ENCODE measurements at regions not wholly inside any gene's neighbourhood (a gene's known extent, or its start where the extent isn't known, plus 50 kb on each side); places are given as distances from the start of the nearest gene placed in this dataset.

DNA sequence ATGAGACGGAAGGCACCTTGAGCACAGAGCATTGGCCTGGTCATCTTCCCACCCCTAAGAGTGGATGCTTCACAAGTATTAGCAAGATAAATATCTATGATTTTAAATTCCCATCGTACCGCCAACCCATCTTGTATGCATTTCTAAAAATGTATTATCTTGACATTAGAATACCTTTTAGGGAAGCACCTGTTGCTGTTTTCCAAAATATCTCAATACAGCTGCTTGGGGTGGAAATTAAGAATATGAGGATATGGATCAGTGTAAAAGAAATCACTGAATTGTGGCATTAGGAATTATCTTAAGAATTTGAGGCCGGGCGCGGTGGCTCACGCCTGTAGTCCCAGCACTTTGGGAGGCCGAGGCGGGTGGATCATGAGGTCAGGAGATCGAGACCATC, 166.3 kb downstream of the ETS2 start:
- TF ChIP-seq, protein P1, sequence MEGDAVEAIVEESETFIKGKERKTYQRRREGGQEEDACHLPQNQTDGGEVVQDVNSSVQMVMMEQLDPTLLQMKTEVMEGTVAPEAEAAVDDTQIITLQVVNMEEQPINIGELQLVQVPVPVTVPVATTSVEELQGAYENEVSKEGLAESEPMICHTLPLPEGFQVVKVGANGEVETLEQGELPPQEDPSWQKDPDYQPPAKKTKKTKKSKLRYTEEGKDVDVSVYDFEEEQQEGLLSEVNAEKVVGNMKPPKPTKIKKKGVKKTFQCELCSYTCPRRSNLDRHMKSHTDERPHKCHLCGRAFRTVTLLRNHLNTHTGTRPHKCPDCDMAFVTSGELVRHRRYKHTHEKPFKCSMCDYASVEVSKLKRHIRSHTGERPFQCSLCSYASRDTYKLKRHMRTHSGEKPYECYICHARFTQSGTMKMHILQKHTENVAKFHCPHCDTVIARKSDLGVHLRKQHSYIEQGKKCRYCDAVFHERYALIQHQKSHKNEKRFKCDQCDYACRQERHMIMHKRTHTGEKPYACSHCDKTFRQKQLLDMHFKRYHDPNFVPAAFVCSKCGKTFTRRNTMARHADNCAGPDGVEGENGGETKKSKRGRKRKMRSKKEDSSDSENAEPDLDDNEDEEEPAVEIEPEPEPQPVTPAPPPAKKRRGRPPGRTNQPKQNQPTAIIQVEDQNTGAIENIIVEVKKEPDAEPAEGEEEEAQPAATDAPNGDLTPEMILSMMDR (IDR thresholded peaks at IDR 0.05): no peak
- TF ChIP-seq POLR2A (IDR thresholded peaks at IDR 0.05) (no peak), POLR2AphosphoS5 (IDR thresholded peaks at IDR 0.05) (no peak)

All from prostate gland (tissue), 2 donors.